Spleen (tissue), 7 donors: ENCODE measurements at regions not wholly inside any gene's neighbourhood (a gene's known extent, or its start where the extent isn't known, plus 50 kb on each side); places are given as distances from the start of the nearest gene placed in this dataset.

Source experiments
- CTCF ChIP-seq, 11 experiments: fragments of 200-600 bp in 7 of 11; fragments of 450-650 bp in 4 of 11; sonication (generic) in 4 of 11; IDR thresholded peaks in 8 of 11; conservative IDR thresholded peaks in 3 of 11; 1 replicate in 7 of 11; 2 replicates in 4 of 11; pipeline versions ENCODE4 v1.4.0 to v1.8.0; 2016 to 2021; ENCODE audit warnings: antibody characterized with exemption in 11 of 11, inconsistent platforms in 4 of 11, mild to moderate bottlenecking in 1 of 11
- POLR2A ChIP-seq, 3 donors: fragments of 450-650 bp; IDR thresholded peaks; one replicate each; pipeline ENCODE4 v1.5.1; 2017; ENCODE audit warnings: antibody characterized with exemption in 3 of 3, mild to moderate bottlenecking in 1 of 3
- POLR2AphosphoS5 ChIP-seq, 3 donors: sonication (generic); formaldehyde crosslinking; IDR thresholded peaks; one replicate each; pipeline ENCODE4 v1.5.1; 2017; ENCODE audit warnings: antibody characterized with exemption in 3 of 3
- donor health status: DM: no; HTN: no; CAD: no; lungs with moderate emphysema.
- donor health status: DM: no; HTN: no; CAD: no.
- donor health status: DM: no; HTN: no; CAD: no.

DNA sequence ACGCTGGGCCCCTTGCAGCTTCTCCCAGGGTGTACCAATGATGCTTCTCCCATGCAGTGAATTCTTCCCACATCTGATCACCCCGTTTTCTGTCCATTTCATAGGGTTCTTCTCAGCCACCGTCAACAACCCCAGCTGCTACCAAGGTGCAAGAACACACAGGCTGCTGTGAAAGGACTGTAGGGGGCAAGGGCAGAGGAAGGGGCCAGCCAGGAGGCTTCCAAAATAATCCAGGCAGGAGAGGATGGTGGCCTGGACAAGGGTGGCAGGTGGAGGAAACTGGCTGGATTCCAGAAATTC, 113.3 kb upstream of the WNT4 start:
- no peak for TF ChIP-seq CTCF (IDR thresholded peaks at IDR 0.05 in 8 of 11, conservative IDR thresholded peaks at IDR 0.05 in 3 of 11)
- TF ChIP-seq POLR2A (IDR thresholded peaks at IDR 0.05), result no peak
- no peak for TF ChIP-seq POLR2AphosphoS5 (IDR thresholded peaks at IDR 0.05)
